K562 (cell line): ENCODE measurements at regions not wholly inside any gene's neighbourhood (a gene's known extent, or its start where the extent isn't known, plus 50 kb on each side); places are given as distances from the start of the nearest gene placed in this dataset.
A peak's percentile ranks its signal among the peaks of the same experiment; 100 is the strongest.

Source experiments
- FOXA1 ChIP-seq: fragments of 450-650 bp; IDR thresholded peaks from 2 replicates; pipeline ENCODE4 v1.6.1; 2016; ENCODE audit warnings: mild to moderate bottlenecking, borderline replicate concordance
- HSF4 ChIP-seq: fragments of 250-450 bp; sonication (Bioruptor Pico); IDR thresholded peaks from 2 replicates; pipeline ENCODE4 v2.1.2; 2022; ENCODE audit warnings: mild to moderate bottlenecking, moderate library complexity, borderline replicate concordance
- MTA2 ChIP-seq: fragments of 450-650 bp; IDR thresholded peaks from 2 replicates; pipeline ENCODE4 v1.6.1; 2016; ENCODE audit warnings: low read depth
- NFXL1 ChIP-seq: fragments of 450-650 bp; formaldehyde crosslinking; IDR thresholded peaks from 2 replicates; pipeline ENCODE4 v1.4.0; 2021; ENCODE audit warnings: mild to moderate bottlenecking
- SREBF1 ChIP-seq: fragments of 150-350 bp; IDR thresholded peaks from 2 replicates; pipeline ENCODE4 v1.6.1; 2014; ENCODE audit warnings: antibody characterized with exemption, low read depth, low read length, borderline replicate concordance
- THRAP3 ChIP-seq: fragments of 450-650 bp; IDR thresholded peaks from 2 replicates; pipeline ENCODE4 v1.6.1; 2016; ENCODE audit warnings: mild to moderate bottlenecking, inconsistent platforms, borderline replicate concordance
- TF ChIP-seq, protein P1 (sequence below), 2 experiments: IDR thresholded peaks; 2 replicates each; pipeline ENCODE4 v1.6.1; 2011; ENCODE audit warnings: borderline replicate concordance in 1 of 2, control low read depth in 1 of 2, low read depth in 1 of 2, low read length in 1 of 2, mild to moderate bottlenecking in 1 of 2, mixed read lengths in 1 of 2, moderate library complexity in 1 of 2; ENCODE audit not compliant: insufficient read depth in 1 of 2, insufficient read length in 1 of 2, poor library complexity in 1 of 2, severe bottlenecking in 1 of 2; ENCODE audit errors: extremely low read depth in 1 of 2
- TF ChIP-seq, protein P2 (sequence below): sonication (generic); formaldehyde crosslinking; IDR thresholded peaks from 2 replicates; pipeline ENCODE4 v1.8.0; 2022; ENCODE audit warnings: mild to moderate bottlenecking, missing genetic modification reagents
- TF ChIP-seq, protein P3 (sequence below), 2 experiments: fragments of 450-650 bp; conservative IDR thresholded peaks; 2 replicates each; pipeline ENCODE4 v1.6.1; 2017; ENCODE audit warnings: mild to moderate bottlenecking in 2 of 2, moderate library complexity in 2 of 2
- TF ChIP-seq, protein P4 (sequence below): fragments of 250-450 bp; sonication (Bioruptor Pico); IDR thresholded peaks from 2 replicates; pipeline ENCODE4 v1.9.0; 2021; ENCODE audit warnings: mild to moderate bottlenecking, inconsistent platforms
- TF ChIP-seq, protein P5 (sequence below): sonication (generic); formaldehyde crosslinking; IDR thresholded peaks from 2 replicates; pipeline ENCODE4 v1.8.1; 2023; ENCODE audit warnings: missing genetic modification reagents, mild to moderate bottlenecking, borderline replicate concordance
- TF ChIP-seq, protein P6 (sequence below): sonication (generic); formaldehyde crosslinking; IDR thresholded peaks from 2 replicates; pipeline ENCODE4 v1.4.0; 2020; ENCODE audit warnings: mild to moderate bottlenecking, missing genetic modification reagents

DNA sequence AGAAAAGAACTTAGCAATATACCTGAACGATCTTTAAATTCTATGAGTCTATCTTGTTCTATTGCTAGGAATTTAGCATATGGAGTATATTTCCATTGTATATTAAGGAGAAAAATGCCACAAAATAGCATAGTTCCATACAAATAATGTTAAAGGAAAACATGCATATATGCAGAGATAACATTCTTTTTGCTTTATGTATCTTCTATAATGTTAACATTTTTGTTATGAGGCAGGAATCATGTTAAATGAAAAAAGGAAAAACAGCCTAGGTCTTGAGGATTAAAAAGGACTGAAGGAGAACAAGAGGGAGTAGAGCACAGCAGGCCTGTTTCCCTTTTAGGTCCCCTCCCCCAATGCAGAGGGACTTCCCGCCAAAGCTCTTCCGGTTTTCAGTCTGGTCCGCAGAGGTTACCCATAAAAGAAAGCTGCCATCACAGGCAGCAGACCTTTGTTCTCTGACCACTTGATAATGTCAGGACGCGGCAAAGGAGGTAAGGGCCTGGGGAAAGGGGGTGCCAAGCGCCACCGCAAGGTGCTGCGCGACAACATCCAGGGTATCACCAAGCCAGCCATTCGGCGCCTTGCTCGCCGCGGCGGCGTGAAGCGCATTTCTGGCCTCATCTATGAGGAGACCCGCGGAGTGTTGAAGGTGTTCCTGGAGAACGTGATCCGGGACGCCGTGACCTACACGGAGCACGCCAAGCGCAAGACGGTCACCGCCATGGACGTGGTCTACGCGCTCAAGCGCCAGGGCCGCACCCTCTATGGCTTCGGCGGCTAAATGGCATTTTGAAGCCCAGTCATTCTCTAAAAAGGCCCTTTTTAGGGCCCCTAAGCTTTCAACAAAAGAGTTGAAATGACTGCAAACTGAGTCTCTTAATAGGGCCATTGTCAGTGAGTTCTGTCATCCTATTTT lies 108.4 kb upstream of the PRSS16 start (continued):
- TF ChIP-seq, protein P1, sequence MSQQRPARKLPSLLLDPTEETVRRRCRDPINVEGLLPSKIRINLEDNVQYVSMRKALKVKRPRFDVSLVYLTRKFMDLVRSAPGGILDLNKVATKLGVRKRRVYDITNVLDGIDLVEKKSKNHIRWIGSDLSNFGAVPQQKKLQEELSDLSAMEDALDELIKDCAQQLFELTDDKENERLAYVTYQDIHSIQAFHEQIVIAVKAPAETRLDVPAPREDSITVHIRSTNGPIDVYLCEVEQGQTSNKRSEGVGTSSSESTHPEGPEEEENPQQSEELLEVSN (IDR thresholded peaks at IDR 0.05; ENCODE audit: borderline replicate concordance in 1 of 2, extremely low read depth in 1 of 2, insufficient read depth in 1 of 2, insufficient read length in 1 of 2, low read depth in 1 of 2, low read length in 1 of 2, poor library complexity in 1 of 2, severe bottlenecking in 1 of 2) = peak; percentile 78 to 87
- TF ChIP-seq THRAP3 (no peak), HSF4 (CRISPR knock-in tag) (peak; percentile 79; the same call in 1 of the 2 replicates), MTA2 (no peak), FOXA1 (no peak), SREBF1 (no peak), NFXL1 (CRISPR knock-in tag) (no peak)
- TF ChIP-seq, protein P2, sequence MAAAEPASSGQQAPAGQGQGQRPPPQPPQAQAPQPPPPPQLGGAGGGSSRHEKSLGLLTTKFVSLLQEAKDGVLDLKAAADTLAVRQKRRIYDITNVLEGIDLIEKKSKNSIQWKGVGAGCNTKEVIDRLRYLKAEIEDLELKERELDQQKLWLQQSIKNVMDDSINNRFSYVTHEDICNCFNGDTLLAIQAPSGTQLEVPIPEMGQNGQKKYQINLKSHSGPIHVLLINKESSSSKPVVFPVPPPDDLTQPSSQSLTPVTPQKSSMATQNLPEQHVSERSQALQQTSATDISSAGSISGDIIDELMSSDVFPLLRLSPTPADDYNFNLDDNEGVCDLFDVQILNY (CRISPR knock-in tag) = peak; percentile 85
- TF ChIP-seq, protein P3, sequence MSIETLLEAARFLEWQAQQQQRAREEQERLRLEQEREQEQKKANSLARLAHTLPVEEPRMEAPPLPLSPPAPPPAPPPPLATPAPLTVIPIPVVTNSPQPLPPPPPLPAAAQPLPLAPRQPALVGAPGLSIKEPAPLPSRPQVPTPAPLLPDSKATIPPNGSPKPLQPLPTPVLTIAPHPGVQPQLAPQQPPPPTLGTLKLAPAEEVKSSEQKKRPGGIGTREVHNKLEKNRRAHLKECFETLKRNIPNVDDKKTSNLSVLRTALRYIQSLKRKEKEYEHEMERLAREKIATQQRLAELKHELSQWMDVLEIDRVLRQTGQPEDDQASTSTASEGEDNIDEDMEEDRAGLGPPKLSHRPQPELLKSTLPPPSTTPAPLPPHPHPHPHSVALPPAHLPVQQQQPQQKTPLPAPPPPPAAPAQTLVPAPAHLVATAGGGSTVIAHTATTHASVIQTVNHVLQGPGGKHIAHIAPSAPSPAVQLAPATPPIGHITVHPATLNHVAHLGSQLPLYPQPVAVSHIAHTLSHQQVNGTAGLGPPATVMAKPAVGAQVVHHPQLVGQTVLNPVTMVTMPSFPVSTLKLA (conservative IDR thresholded peaks at IDR 0.05) = peak; percentile 51 to 66; a peak in 3 of 4 replicates
- TF ChIP-seq, protein P4, sequence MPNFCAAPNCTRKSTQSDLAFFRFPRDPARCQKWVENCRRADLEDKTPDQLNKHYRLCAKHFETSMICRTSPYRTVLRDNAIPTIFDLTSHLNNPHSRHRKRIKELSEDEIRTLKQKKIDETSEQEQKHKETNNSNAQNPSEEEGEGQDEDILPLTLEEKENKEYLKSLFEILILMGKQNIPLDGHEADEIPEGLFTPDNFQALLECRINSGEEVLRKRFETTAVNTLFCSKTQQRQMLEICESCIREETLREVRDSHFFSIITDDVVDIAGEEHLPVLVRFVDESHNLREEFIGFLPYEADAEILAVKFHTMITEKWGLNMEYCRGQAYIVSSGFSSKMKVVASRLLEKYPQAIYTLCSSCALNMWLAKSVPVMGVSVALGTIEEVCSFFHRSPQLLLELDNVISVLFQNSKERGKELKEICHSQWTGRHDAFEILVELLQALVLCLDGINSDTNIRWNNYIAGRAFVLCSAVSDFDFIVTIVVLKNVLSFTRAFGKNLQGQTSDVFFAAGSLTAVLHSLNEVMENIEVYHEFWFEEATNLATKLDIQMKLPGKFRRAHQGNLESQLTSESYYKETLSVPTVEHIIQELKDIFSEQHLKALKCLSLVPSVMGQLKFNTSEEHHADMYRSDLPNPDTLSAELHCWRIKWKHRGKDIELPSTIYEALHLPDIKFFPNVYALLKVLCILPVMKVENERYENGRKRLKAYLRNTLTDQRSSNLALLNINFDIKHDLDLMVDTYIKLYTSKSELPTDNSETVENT (CRISPR knock-in tag) = peak; percentile 98
- TF ChIP-seq, protein P5, sequence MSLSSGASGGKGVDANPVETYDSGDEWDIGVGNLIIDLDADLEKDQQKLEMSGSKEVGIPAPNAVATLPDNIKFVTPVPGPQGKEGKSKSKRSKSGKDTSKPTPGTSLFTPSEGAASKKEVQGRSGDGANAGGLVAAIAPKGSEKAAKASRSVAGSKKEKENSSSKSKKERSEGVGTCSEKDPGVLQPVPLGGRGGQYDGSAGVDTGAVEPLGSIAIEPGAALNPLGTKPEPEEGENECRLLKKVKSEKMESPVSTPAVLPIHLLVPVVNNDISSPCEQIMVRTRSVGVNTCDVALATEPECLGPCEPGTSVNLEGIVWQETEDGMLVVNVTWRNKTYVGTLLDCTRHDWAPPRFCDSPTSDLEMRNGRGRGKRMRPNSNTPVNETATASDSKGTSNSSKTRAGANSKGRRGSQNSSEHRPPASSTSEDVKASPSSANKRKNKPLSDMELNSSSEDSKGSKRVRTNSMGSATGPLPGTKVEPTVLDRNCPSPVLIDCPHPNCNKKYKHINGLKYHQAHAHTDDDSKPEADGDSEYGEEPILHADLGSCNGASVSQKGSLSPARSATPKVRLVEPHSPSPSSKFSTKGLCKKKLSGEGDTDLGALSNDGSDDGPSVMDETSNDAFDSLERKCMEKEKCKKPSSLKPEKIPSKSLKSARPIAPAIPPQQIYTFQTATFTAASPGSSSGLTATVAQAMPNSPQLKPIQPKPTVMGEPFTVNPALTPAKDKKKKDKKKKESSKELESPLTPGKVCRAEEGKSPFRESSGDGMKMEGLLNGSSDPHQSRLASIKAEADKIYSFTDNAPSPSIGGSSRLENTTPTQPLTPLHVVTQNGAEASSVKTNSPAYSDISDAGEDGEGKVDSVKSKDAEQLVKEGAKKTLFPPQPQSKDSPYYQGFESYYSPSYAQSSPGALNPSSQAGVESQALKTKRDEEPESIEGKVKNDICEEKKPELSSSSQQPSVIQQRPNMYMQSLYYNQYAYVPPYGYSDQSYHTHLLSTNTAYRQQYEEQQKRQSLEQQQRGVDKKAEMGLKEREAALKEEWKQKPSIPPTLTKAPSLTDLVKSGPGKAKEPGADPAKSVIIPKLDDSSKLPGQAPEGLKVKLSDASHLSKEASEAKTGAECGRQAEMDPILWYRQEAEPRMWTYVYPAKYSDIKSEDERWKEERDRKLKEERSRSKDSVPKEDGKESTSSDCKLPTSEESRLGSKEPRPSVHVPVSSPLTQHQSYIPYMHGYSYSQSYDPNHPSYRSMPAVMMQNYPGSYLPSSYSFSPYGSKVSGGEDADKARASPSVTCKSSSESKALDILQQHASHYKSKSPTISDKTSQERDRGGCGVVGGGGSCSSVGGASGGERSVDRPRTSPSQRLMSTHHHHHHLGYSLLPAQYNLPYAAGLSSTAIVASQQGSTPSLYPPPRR (CRISPR knock-in tag) = no peak
- TF ChIP-seq, protein P6, sequence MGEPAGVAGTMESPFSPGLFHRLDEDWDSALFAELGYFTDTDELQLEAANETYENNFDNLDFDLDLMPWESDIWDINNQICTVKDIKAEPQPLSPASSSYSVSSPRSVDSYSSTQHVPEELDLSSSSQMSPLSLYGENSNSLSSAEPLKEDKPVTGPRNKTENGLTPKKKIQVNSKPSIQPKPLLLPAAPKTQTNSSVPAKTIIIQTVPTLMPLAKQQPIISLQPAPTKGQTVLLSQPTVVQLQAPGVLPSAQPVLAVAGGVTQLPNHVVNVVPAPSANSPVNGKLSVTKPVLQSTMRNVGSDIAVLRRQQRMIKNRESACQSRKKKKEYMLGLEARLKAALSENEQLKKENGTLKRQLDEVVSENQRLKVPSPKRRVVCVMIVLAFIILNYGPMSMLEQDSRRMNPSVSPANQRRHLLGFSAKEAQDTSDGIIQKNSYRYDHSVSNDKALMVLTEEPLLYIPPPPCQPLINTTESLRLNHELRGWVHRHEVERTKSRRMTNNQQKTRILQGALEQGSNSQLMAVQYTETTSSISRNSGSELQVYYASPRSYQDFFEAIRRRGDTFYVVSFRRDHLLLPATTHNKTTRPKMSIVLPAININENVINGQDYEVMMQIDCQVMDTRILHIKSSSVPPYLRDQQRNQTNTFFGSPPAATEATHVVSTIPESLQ (CRISPR knock-in tag) = no peak; the same call in 1 of the 2 replicates
